K562 (cell line): ENCODE measurements at regions not wholly inside any gene's neighbourhood (a gene's known extent, or its start where the extent isn't known, plus 50 kb on each side); places are given as distances from the start of the nearest gene placed in this dataset.

Experiments used
- ATAC-seq: fragments of 200-7000 bp; cut with Tn5 transposase; 3 replicates; pipeline ENCODE4 v1.9.1; 2020; ENCODE audit warnings: moderate library complexity
- BruUV-seq: library from RNA; stranded (reverse); fragments of 400-500 nt; replicated peaks from 2 replicates; lab custom pipeline; 2021; lab: Mats Ljungman, UMichigan
- CTCF ChIA-PET: fragments of 300-600 bp; formaldehyde crosslinking; extraction: SDS; loops from one replicate; lab custom pipeline; 2021; ENCODE audit warnings: low intra/inter-chr PET ratio; lab: Yijun Ruan, JAX
- POLR2A ChIA-PET: fragments of 300-600, 350-650 bp; sonication (Branson Sonifier 250); formaldehyde crosslinking; extraction: SDS; loops from one replicate; lab custom pipeline; 2021; ENCODE audit warnings: antibody characterized with exemption, inconsistent platforms; lab: Yijun Ruan, JAX
- DNase-seq, 4 experiments: peaks; one replicate each; pipeline versions ENCODE4 v3.0.0 to v3.0.0-alpha.2; 2011 to 2018; ENCODE audit warnings: low spot score in 3 of 4, mixed read lengths in 3 of 4; ENCODE audit errors: extremely low read depth in 1 of 4
- FAIRE-seq: peaks from 2 replicates; lab custom pipeline; 2011; peaks lifted over from hg19 to GRCh38; lab: Jason Lieb, UNC
- H2AFZ ChIP-seq: 2 replicates; pipeline ENCODE4 v1.6.0; 2011; ENCODE audit warnings: low read depth, low read length, control low read depth, inconsistent platforms
- H3K27ac ChIP-seq: fragments of 200-600 bp; 3 replicates; pipeline ENCODE4 v1.8.0; 2011; ENCODE audit warnings: low read depth, mild to moderate bottlenecking, control low read depth, inconsistent platforms, low read length, moderate library complexity, mixed read lengths; ENCODE audit errors: extremely low read depth
- H3K27me3 ChIP-seq, 2 experiments: fragments of 300-600 bp in 1 of 2; 2 replicates in 1 of 2; 3 replicates in 1 of 2; pipeline versions ENCODE4 v1.6.0 to v1.8.0; 2011; ENCODE audit warnings: inconsistent platforms in 2 of 2, low read length in 2 of 2, mild to moderate bottlenecking in 1 of 2, mixed read lengths in 1 of 2, moderate library complexity in 1 of 2; ENCODE audit not compliant: control insufficient read depth in 2 of 2, insufficient read depth in 2 of 2
- H3K36me3 ChIP-seq: fragments of 300-600 bp; 3 replicates; pipeline ENCODE4 v1.8.0; 2011; ENCODE audit warnings: mild to moderate bottlenecking, low read length, inconsistent platforms; ENCODE audit not compliant: control insufficient read depth, insufficient read depth
- H3K4me1 ChIP-seq, 2 experiments: fragments of 200-600 bp in 1 of 2; replicated peaks in 1 of 2; 2 replicates in 1 of 2; 3 replicates in 1 of 2; pipeline versions ENCODE4 v1.5.1 to v1.8.0; 2011; ENCODE audit warnings: inconsistent platforms in 2 of 2, low read length in 2 of 2, mild to moderate bottlenecking in 1 of 2, mixed read lengths in 1 of 2, moderate library complexity in 1 of 2; ENCODE audit not compliant: control insufficient read depth in 2 of 2, insufficient read depth in 2 of 2
- H3K4me2 ChIP-seq: 2 replicates; pipeline ENCODE4 v1.6.1; 2011; ENCODE audit warnings: low read length, control low read depth, inconsistent platforms, mixed read lengths; ENCODE audit not compliant: insufficient read depth
- H3K4me3 ChIP-seq: fragments of 200-600 bp; sonication (generic), shearing (Covaris generic); 2 replicates; pipeline ENCODE4 v1.5.1; 2016; ENCODE audit warnings: control low read depth, inconsistent platforms
- H3K79me2 ChIP-seq: fragments of 200-600 bp; 3 replicates; pipeline ENCODE4 v1.8.0; 2011; ENCODE audit warnings: low read length, inconsistent platforms; ENCODE audit not compliant: control insufficient read depth, insufficient read depth
- H3K9ac ChIP-seq, 2 experiments: 2 replicates each; pipeline versions ENCODE4 v1.6.0 to v1.6.1; 2011; ENCODE audit warnings: low read depth in 2 of 2, low read length in 2 of 2, control low read depth in 1 of 2, inconsistent platforms in 1 of 2, mild to moderate bottlenecking in 1 of 2, mixed read lengths in 1 of 2; ENCODE audit not compliant: insufficient read depth in 1 of 2
- H3K9me1 ChIP-seq: one replicate; pipeline ENCODE4 v1.6.0; 2011; ENCODE audit warnings: inconsistent platforms, mild to moderate bottlenecking, low read length, moderate library complexity; ENCODE audit not compliant: control insufficient read depth, insufficient read depth
- H3K9me3 ChIP-seq: replicated peaks from 2 replicates; pipeline ENCODE4 v1.5.1; 2011; ENCODE audit warnings: low read depth, low read length, inconsistent platforms; ENCODE audit not compliant: control insufficient read depth, insufficient read depth
- H4K20me1 ChIP-seq: replicated peaks from 2 replicates; pipeline ENCODE4 v1.6.1; 2011; ENCODE audit warnings: low read length, inconsistent platforms, mixed read lengths; ENCODE audit not compliant: control insufficient read depth, insufficient read depth
- CHD4 ChIP-seq: fragments of 200-600 bp; sonication (generic); IDR thresholded peaks from 3 replicates; pipeline ENCODE4 v1.6.1; 2012; ENCODE audit warnings: low read depth, mild to moderate bottlenecking, mixed read lengths, low read length, inconsistent platforms; ENCODE audit not compliant: insufficient read depth, insufficient replicate concordance, poor library complexity, severe bottlenecking
- KHSRP ChIP-seq: fragments of 450-650 bp; IDR thresholded peaks from 2 replicates; pipeline ENCODE4 v1.6.1; 2017
- SMC3 ChIP-seq: conservative IDR thresholded peaks from 2 replicates; pipeline ENCODE4 v1.6.1; 2011; ENCODE audit warnings: low read depth, low read length, improper control_type of control experiment; ENCODE audit not compliant: insufficient read depth
- TOE1 ChIP-seq, 2 experiments: fragments of 450-650 bp in 1 of 2; sonication (generic) in 1 of 2; formaldehyde crosslinking in 1 of 2; IDR thresholded peaks; 2 replicates each; pipeline versions ENCODE4 v1.7.1 to v1.8.0; 2016 to 2022; ENCODE audit warnings: borderline replicate concordance in 2 of 2, mild to moderate bottlenecking in 2 of 2, antibody characterized with exemption in 1 of 2, inconsistent platforms in 1 of 2, low read depth in 1 of 2, missing genetic modification reagents in 1 of 2, moderate library complexity in 1 of 2
- ZNF263 ChIP-seq: sonication (generic); formaldehyde crosslinking; IDR thresholded peaks from 2 replicates; pipeline ENCODE4 v1.8.0; 2022; ENCODE audit warnings: mild to moderate bottlenecking, missing genetic modification reagents, borderline replicate concordance
- ZNF79 ChIP-seq: fragments of 250-450 bp; sonication (Bioruptor Pico); IDR thresholded peaks from 2 replicates; pipeline ENCODE4 v1.4.0; 2020; ENCODE audit warnings: low read depth, mild to moderate bottlenecking, moderate library complexity
- WGBS: fragments of 100-300 bp; shearing (Covaris generic); methylation state at CpG from one replicate; pipeline ENCODE4 v1.1.6; 2016; ENCODE audit warnings: low coverage, mixed read lengths; ENCODE audit not compliant: insufficient coverage; ENCODE audit errors: missing lambda C conversion rate; 5-methylcytosine and 5-hydroxymethylcytosine counted together
- in situ Hi-C: fragments of 300-500 bp; cut with MboI; formaldehyde crosslinking; loops from 4 replicates; pipeline ENCODE4 v1.15.0; 2018; ENCODE audit warnings: inconsistent platforms, mixed read lengths
- intact Hi-C: fragments of 100-400 bp; cut with micrococcal nuclease; formaldehyde crosslinking; loops from 2 replicates; pipeline ENCODE4 v1.14.2; 2022
- TF ChIP-seq, protein P1 (sequence below): fragments of 450-650 bp; IDR thresholded peaks from 2 replicates; pipeline ENCODE4 v1.6.1; 2017; ENCODE audit warnings: mild to moderate bottlenecking, moderate library complexity
- TF ChIP-seq, protein P2 (sequence below): fragments of 450-650 bp; IDR thresholded peaks from 2 replicates; pipeline ENCODE4 v1.6.1; 2016; ENCODE audit warnings: low read depth

DNA sequence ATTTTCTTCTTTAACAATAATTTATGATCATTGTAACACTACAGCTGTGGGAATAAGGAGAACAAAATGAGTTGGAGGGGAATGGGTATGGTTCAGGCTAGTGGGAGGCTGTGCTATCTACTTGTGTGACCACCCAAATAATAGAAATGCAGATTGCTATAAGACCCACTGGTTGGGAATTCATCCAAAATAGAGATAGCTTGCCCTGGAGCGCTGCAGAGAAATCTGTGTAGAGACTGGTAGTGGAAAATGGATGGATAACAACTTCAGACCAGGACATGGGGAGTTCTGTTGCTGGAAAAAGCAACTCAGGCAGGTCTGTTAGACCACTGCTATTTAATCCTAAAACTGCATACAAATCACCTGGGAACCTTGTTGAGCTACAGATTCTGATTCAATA, 137.1 kb upstream of the MKLN1 start:
- Histone ChIP-seq H3K9me1 (no peaks in the 10 kb centered on the region), H3K9me3 (no peaks in the 10 kb centered on the region), H3K27me3 (peaks cover 15 to 37% of the 10 kb centered on the region in 2 experiments), H3K9ac (no peak overlapping the region), H3K4me2 (no peak overlapping the region), H3K79me2 (no peaks in the 10 kb centered on the region), H4K20me1 (no peaks in the 10 kb centered on the region), H2AFZ (no peak overlapping the region), H3K36me3 (no peaks in the 10 kb centered on the region), H3K27ac (no peak overlapping the region), H3K4me1 (peaks cover 0 to 5% of the 10 kb centered on the region in 2 experiments; a peak in 2 of 5 replicates), H3K4me3 (no peak overlapping the region)
- CTCF ChIA-PET: no interaction called here
- DNase-seq (no peak), FAIRE-seq (no peak), ATAC-seq (no peak)
- no TSS peak for BruUV-seq
- 0% methylated on average over 1 of the region's 1 CpG for WGBS
- POLR2A ChIA-PET: interaction anchor here (0.6 to 1.0 kb wide), 7 partner anchors 12 to 1561 kb away, joined by 3 to 6 read pairs (median 3); no protein-coding TSS in a partner anchor
- in situ Hi-C loops: no loop called here
- intact Hi-C loops: no loop called here
- TF ChIP-seq KHSRP (no peak), ZNF79 (CRISPR knock-in tag) (no peak), SMC3 (no peak), CHD4 (no peak), TOE1 (IDR thresholded peaks at IDR 0.05; ENCODE audit: borderline replicate concordance) (no peak), TOE1 (CRISPR knock-in tag; IDR thresholded peaks at IDR 0.05; ENCODE audit: borderline replicate concordance, low read depth) (no peak), ZNF263 (CRISPR knock-in tag) (no peak)
- TF ChIP-seq, protein P1, sequence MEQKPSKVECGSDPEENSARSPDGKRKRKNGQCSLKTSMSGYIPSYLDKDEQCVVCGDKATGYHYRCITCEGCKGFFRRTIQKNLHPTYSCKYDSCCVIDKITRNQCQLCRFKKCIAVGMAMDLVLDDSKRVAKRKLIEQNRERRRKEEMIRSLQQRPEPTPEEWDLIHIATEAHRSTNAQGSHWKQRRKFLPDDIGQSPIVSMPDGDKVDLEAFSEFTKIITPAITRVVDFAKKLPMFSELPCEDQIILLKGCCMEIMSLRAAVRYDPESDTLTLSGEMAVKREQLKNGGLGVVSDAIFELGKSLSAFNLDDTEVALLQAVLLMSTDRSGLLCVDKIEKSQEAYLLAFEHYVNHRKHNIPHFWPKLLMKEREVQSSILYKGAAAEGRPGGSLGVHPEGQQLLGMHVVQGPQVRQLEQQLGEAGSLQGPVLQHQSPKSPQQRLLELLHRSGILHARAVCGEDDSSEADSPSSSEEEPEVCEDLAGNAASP: no peak
- TF ChIP-seq, protein P2, sequence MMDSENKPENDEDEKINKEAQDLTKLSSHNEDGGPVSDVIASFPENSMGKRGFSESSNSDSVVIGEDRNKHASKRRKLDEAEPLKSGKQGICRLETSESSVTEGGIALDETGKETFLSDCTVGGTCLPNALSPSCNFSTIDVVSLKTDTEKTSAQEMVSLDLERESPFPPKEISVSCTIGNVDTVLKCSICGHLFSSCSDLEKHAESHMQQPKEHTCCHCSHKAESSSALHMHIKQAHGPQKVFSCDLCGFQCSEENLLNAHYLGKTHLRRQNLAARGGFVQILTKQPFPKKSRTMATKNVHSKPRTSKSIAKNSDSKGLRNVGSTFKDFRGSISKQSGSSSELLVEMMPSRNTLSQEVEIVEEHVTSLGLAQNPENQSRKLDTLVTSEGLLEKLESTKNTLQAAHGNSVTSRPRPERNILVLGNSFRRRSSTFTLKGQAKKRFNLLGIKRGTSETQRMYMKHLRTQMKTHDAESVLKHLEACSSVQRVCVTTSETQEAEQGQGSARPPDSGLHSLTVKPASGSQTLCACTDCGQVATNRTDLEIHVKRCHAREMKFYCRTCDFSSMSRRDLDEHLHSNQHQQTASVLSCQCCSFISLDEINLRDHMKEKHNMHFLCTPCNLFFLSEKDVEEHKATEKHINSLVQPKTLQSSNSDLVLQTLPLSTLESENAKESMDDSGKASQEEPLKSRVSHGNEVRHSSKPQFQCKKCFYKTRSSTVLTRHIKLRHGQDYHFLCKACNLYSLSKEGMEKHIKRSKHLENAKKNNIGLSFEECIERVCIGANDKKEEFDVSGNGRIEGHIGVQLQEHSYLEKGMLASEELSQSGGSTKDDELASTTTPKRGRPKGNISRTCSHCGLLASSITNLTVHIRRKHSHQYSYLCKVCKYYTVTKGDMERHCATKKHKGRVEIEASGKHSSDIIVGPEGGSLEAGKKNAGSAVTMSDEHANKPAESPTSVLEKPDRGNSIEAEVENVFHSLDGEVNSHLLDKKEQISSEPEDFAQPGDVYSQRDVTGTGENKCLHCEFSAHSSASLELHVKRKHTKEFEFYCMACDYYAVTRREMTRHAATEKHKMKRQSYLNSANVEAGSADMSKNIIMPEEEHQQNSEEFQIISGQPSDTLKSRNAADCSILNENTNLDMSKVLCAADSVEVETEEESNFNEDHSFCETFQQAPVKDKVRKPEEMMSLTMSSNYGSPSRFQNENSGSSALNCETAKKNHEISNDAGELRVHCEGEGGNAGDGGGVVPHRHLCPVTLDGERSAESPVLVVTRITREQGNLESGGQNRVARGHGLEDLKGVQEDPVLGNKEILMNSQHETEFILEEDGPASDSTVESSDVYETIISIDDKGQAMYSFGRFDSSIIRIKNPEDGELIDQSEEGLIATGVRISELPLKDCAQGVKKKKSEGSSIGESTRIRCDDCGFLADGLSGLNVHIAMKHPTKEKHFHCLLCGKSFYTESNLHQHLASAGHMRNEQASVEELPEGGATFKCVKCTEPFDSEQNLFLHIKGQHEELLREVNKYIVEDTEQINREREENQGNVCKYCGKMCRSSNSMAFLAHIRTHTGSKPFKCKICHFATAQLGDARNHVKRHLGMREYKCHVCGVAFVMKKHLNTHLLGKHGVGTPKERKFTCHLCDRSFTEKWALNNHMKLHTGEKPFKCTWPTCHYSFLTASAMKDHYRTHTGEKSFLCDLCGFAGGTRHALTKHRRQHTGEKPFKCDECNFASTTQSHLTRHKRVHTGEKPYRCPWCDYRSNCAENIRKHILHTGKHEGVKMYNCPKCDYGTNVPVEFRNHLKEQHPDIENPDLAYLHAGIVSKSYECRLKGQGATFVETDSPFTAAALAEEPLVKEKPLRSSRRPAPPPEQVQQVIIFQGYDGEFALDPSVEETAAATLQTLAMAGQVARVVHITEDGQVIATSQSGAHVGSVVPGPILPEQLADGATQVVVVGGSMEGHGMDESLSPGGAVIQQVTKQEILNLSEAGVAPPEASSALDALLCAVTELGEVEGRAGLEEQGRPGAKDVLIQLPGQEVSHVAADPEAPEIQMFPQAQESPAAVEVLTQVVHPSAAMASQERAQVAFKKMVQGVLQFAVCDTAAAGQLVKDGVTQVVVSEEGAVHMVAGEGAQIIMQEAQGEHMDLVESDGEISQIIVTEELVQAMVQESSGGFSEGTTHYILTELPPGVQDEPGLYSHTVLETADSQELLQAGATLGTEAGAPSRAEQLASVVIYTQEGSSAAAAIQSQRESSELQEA: no peak
